ENCODE measurements at regions not wholly inside any gene's neighbourhood (a gene's known extent, or its start where the extent isn't known, plus 50 kb on each side); places are given as distances from the start of the nearest gene placed in this dataset.

DNA sequence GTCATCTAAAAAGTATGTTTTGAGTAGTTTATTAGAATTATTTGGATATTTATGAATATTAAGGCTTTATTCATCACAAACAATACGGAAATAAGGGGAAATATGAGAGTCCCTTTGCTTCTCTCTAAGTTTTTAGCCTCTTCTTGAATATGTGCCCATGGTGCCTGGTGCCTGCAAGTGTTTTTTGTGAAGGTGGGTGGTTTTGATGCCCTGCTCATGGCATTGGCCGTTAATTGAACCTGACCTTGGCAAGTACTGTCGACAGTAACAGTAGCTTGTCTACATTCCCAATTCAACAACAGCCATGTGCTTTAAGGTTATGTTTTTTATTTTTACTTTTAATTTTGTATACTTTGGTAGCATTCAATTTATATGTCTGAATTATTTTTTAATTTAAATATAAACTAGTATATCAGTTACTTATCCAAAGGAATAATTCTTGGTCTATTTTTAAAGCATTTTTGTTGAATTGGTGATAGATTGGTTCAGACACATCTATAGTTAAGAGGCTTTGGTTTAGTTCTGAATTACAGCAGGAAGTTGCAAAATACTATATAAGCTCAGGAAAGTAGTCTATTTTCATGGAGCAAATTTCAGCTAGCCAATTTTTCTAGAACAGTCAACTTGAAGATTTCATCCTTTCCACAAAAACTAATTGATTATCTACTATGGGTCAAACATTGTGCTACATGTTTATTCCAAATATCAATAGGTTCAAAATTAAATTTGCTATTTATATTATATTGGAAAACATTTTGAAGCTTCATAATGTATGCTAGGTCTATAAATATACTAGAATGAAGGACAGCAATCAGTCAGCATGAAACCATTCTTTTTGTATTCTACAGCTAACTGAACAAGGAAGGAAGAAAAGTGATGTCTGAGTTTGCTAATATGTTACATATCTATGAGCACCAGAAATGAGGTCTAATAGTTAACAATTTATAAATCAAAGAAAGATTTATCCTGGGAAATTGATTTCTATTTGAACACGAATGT is 184.4 kb downstream of the MRPL39 start:
- FAIRE-seq: no peak
- 48 to 59% methylated on average over 4 of the region's 4 CpGs for WGBS, 2 donors
- intact Hi-C loops (cut with DNase I): no loop called here

DNA sequence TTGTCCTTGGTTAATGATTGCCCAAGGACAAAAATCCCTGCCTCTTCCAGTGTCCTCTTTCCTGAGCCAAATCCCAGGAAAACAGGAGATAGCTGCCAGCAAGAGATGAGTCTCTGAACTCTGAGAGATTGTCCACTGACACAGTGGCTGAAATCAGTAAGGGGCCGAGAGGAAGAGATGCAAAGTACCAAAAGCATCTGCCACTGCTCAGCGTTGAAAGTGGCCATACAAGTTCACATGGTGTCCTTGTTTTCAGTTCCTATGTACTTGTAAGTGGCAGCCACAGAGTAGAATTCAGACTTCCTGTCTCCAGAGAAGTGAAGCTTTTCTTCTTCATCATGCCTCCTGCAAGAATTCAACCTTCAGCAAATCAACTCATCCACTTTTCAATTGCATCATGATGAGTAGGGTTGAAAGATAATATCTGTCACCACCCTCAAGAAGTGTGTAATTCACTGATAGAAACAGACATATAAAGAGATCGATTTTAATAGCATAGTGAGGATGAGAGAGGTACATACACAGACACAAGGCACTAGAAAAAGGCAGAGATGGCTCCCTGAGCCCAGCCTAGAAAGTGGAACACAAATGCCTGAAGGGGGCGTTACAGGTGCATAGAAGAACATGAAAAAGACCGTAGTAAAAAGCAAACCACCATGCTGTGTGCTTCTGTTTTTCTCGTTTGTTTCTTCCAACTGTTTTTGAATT is 185.8 kb downstream of the MRPL39 start:
- peak in 3 of 4 donors; percentile 70 to 87 (median 74) for ATAC-seq
- no peaks in the 10 kb centered on the region for H3K9me3 ChIP-seq
- intact Hi-C loops (cut with DNase I): no loop called here
- DNase-seq: no peak
- H3K27me3 ChIP-seq: no peaks in the 10 kb centered on the region
- FAIRE-seq: no peak
- no peaks in the 10 kb centered on the region for H3K36me3 ChIP-seq
- H3K4me3 ChIP-seq: no peak overlapping the region
- no peaks in the 10 kb centered on the region for H3K4me1 ChIP-seq
- 20 to 22% methylated on average over 6 of the region's 6 CpGs for WGBS, 2 donors
- TF ChIP-seq, protein P1, sequence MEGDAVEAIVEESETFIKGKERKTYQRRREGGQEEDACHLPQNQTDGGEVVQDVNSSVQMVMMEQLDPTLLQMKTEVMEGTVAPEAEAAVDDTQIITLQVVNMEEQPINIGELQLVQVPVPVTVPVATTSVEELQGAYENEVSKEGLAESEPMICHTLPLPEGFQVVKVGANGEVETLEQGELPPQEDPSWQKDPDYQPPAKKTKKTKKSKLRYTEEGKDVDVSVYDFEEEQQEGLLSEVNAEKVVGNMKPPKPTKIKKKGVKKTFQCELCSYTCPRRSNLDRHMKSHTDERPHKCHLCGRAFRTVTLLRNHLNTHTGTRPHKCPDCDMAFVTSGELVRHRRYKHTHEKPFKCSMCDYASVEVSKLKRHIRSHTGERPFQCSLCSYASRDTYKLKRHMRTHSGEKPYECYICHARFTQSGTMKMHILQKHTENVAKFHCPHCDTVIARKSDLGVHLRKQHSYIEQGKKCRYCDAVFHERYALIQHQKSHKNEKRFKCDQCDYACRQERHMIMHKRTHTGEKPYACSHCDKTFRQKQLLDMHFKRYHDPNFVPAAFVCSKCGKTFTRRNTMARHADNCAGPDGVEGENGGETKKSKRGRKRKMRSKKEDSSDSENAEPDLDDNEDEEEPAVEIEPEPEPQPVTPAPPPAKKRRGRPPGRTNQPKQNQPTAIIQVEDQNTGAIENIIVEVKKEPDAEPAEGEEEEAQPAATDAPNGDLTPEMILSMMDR (IDR thresholded peaks at IDR 0.05): peak in 1 of 4 donors; percentile 25
- no peak overlapping the region for H3K27ac ChIP-seq

More for the DNA sequence above, 184.4 kb downstream of the MRPL39 start:
- ATAC-seq: no peak
- Histone ChIP-seq H3K36me3 (no peaks in the 10 kb centered on the region), H3K27ac (no peak overlapping the region), H3K27me3 (no peaks in the 10 kb centered on the region), H3K9me3 (no peaks in the 10 kb centered on the region), H3K4me1 (no peaks in the 10 kb centered on the region), H3K4me3 (no peak overlapping the region)
- no peak for DNase-seq
- TF ChIP-seq, protein P1 (IDR thresholded peaks at IDR 0.05): no peak

DNA sequence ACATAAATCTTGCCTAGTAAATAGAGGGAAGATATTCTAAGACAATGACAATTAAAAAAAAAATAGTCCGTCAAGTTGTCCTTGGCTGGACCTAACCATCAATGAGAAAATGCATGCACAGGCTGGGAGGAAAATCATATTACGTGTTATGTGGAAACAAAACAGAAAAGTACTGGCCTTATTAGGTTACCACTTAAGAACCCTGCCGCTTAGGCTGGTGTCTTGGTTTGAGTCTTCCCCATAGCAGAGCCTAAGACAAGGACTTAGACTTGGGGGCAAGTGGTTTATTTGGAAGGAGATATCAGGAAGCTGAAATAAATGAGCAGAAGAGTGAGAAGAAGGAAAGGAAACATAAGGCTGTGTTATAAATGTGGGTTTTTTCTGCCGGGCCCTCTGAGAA is 186.4 kb downstream of the MRPL39 start:
- DNase-seq (no peak), ATAC-seq (no peak), FAIRE-seq (no peak)
- TF ChIP-seq, protein P1 (IDR thresholded peaks at IDR 0.05): no peak
- intact Hi-C loops (cut with DNase I): no loop called here
- H3K4me3 ChIP-seq: no peak overlapping the region
- no peaks in the 10 kb centered on the region for H3K36me3 ChIP-seq
- H3K27me3 ChIP-seq: no peaks in the 10 kb centered on the region
- H3K4me1 ChIP-seq: no peaks in the 10 kb centered on the region
- no peak overlapping the region for H3K27ac ChIP-seq
- H3K9me3 ChIP-seq: no peaks in the 10 kb centered on the region
- 66 to 76% methylated on average over 4 of the region's 4 CpGs for WGBS, 2 donors

DNA sequence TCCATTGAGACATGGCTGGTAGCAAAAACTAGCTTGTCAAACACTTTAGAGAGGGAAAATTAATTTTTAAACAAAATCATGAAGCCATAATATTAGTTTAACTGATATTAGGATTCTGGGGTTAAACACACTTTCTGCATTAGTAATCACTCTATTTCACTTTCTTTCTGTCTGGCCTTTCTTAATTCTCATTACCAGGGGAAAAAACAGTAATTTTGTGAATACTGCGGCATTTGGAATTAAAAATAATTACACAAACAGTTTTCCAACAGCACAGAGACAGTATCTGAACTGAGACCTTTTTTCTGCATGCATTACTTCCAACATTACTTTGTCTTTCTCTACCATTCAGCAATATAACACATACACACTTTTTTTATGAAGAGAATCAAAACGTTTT is 190.6 kb downstream of the MRPL39 start:
- TF ChIP-seq, protein P1 (IDR thresholded peaks at IDR 0.05): no peak
- ATAC-seq (no peak), FAIRE-seq (no peak), DNase-seq (no peak)
- no peaks in the 10 kb centered on the region for H3K4me1 ChIP-seq
- no peak overlapping the region for H3K27ac ChIP-seq
- no peaks in the 10 kb centered on the region for H3K36me3 ChIP-seq
- H3K4me3 ChIP-seq: no peak overlapping the region
- 40 to 43% methylated on average over 2 of the region's 2 CpGs for WGBS, 2 donors
- H3K27me3 ChIP-seq: no peaks in the 10 kb centered on the region
- H3K9me3 ChIP-seq: no peaks in the 10 kb centered on the region
- intact Hi-C loops (cut with DNase I): no loop called here

Data from pancreas (tissue), 10 donors.